Endothelial cell of hepatic sinusoid (primary cell): ENCODE measurements at regions not wholly inside any gene's neighbourhood (a gene's known extent, or its start where the extent isn't known, plus 50 kb on each side); places are given as distances from the start of the nearest gene placed in this dataset.
"Not testable (repeated sequence)": the region's sequence is repeated elsewhere in the genome, so short reads cannot be mapped to it uniquely, and the experiment has no call there.

Experiments
- in situ Hi-C: cut with HindIII; loops from 2 replicates; pipeline ENCODE4 v1.10.0; 2017; ENCODE audit warnings: low sequenced_read_pairs

DNA sequence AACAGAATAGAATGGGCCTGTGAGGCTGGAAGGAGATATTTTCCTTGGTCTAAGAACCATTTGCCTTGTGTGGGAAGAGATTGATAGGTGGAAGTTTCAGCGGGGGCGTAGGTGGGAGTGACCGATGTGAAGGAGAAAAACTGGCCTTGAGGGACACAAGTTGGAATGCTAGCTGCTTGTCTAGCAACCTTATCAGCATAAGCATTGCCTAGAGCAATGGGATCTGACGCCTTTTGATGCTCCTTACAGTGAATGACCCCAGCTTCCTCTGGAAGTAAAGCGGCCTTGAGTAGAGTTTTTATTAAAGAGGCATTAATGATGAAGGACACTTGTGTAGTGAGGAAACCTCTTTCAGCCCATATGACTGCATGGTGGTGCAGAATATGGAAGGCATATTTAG is 843.8 kb upstream of the ANO3 start:
- in situ Hi-C loops: not testable (repeated sequence)

GRCh38 chr11:25501426-25501825 is 830.5 kb upstream of the ANO3 start:
- in situ Hi-C loops: not testable (repeated sequence)

GRCh38 chr11:25515576-25515975 is 816.4 kb upstream of the ANO3 start:
- in situ Hi-C loops: no loop called here

DNA sequence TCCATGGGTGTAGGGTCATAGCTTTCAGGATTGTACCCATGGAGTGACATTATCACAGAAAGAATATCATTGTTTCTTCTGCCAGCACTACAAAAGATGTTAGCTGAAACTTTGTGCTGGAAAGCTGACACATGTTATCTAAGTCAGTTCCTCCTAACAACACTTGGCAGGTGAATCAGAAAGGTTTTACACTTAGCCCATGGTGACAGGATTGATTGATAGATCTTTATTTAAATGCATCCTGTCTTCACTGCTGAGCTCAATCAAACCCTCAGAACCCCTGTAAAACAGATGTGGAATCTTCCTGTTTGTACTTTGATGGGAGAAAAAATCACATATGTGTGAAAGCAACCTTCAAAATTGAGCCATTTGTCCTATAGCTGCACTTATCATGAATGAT is 811.5 kb upstream of the ANO3 start:
- in situ Hi-C loops: no loop called here

DNA sequence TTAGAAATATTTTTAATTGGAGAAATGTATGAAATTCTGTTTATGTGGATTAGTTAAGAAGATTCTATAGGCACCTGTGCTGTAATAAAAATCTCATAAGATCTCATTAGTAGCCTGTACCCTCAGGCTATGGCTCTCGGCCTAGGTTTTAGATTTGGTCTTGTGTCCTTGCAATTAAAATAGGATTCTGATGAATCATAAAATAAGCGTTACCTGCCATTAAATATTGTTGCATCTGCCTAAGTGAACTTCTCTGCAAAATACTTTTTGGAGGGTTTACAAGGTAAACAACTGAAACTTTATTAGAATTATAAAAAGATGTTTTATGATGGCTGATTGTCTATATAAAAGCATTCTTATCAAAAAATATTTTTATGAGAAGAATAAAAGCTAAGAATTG is 804.1 kb upstream of the ANO3 start:
- in situ Hi-C loops: no loop called here

GRCh38 chr11:25529572-25529971 is 802.4 kb upstream of the ANO3 start:
- in situ Hi-C loops: no loop called here

DNA sequence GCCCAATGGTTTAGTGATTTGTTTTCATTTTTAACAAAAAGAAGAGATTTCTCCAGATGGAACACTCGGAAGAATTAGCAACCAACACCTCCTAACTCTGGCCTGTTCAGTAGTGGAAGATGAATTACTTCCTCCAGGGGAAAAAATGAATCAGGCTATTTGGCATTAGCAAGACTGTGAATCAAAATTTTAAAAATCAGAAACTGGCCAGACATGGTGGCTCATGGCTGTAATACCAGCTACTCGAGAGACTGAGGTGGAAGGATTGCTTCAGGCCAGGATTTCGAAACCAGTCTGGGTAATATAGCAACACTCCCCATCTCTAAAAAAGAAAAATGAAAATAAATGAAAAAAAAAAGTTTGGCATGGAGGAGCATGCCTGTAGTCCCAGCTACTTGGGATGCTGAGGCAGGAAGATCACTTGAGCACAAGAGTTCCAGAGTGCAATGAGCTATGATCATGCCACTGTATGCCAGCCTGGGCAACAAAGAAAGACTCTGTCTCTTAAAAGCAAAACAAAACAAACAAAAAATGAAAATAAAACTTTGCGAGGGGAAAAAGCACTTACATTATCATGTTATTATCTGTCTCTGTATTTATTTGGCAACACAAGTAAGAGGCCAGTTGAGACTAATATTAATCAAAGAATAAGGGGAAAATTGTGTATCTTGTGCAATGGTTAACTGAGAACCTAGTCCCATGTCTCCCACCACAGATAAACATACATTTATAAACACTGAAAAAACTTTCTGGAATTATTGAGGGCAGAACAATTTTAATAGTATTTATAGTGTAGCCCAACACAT is 796.3 kb upstream of the ANO3 start:
- in situ Hi-C loops: no loop called here

GRCh38 chr11:25536289-25536688 is 795.6 kb upstream of the ANO3 start:
- in situ Hi-C loops: no loop called here

- in situ Hi-C loops: no loop called here
These were observed 794.5 kb upstream of the ANO3 start for GRCh38 chr11:25537393-25537792.

DNA sequence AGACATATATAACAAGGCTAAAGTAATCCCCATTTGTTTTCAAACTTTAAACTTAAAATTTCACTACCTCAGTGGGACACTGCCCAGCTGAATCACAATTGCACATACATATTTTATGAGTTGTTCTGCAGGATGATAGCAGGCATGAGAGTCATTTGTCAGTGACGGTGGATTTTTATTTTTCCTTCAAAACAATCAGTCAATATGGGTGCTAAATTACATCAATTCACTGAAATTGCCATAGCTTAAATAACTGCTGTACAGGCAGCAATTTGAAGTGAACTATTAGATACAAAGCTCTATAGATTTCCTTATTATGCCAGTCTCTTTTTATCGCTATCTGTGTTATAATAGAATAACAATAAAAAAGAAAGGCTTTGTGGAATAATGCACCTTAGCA is 784.6 kb upstream of the ANO3 start:
- in situ Hi-C loops: no loop called here

DNA sequence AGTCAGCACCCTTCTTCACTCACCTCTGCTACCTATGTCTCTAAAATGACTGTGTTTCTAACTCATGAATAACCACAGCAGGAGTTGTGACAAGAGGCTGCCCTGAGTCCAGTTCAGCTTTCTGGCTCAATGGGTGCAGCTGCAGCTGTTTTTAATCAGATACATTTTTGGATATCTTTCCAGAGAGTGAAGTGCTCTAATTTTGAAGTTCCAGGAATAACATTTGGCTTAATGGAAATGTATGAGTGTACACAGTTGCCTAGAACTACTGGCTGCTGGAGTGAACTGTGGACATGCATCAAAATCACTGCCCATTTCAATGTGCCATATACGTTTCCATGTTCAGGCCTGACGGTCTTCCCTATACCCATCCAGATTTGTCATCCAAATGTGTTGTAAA is 769.5 kb upstream of the ANO3 start:
- in situ Hi-C loops: no loop called here

GRCh38 chr11:25565846-25566245 is 766.1 kb upstream of the ANO3 start:
- in situ Hi-C loops: no loop called here

DNA sequence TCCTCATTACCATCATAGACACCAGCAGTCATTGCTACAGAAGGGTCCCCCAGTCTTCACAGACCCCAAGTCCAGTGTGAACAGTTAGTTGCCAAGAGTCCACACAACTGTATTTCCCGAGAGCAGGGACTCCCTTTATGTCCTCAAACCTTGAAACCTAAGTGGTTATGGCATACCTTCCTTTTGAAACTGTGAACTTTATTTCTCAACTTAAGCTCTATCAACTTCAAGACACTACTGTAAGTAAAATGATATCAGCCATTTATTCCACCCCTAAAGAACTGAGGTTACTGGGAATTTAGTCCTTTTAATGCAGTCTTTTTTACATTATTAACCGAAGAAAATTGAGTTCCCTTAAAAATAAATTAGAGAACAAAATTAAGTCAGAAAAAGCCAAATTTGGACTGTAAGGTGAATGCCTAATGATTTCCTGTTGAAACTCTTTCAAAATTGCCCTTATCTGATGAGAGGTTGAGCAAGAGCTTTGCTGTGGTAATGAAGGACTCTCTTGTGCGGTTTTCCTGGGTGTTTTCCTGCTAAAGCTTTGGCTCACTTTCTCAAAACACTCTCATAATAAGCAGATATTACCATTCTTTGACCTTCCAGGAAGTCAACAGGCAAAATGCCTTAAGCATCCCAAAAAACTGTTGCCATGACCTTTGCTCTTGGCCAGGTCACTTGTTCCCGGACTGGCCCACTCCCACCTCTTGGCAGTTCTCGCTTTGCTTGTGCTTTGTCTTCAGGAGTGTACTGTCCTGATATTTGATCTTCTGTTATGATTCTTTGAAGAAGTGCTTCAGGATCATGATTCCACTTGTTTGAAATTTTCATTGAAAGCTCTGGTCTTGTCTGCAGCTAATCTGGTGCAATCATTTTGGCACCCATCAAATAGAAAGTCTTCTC is 765.4 kb upstream of the ANO3 start:
- in situ Hi-C loops: no loop called here

DNA sequence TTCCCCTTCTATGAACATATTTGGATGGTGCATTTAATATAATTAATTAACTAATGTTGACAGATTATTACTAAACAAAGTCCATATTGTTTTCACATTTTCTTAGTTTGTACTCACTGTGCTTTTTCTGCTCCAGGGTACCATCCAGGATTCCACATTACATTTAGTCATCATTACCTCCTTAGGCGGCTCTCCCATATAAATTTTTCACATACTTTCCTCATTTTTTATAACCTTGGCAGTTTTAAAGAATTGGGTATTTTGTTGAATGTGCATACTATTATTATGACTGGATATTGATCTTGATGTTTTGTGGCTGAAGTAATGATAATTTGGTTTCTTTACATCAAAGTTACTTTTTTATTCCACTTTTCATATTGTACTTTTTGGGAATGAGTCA is 755.6 kb upstream of the ANO3 start:
- in situ Hi-C loops: no loop called here

DNA sequence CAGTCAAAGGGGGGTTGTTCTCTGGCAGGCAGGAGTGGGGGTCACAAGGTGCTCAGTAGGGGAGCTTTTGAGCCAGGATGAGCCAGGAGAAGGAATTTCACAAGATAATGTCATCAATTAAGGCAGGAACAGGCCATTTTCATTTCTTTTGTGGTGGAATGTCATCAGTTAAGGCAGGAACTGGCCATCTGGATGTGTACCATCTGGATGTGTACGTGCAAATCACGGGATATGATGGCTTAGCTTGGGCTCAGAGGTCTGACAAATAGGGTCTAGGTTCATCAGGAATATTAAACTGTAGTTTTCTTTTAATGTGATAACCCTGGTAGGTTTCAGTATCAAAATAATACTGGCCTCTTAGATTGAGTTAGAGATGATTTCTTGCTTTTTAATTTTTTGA is 752.4 kb upstream of the ANO3 start:
- in situ Hi-C loops: not testable (repeated sequence)

DNA sequence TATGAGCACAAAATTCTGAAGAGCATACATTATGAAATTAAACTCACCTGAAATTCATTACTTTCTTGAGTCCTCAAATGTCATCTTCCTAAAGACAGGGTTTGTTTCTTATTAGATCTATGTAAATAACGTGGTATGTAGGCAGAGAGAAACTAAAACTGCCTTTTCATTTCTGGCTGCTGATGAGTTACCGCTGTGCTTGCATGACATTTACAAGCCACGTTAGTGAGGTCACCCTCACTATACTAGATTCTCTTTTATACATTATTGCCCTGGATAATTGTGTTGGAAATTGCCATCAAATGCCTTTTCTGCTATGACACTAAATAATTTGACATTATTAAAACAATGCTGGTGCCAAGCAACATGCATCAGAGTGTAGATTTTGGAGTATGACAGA is 748.3 kb upstream of the ANO3 start:
- in situ Hi-C loops: no loop called here

- in situ Hi-C loops: no loop called here
These were observed 744.4 kb upstream of the ANO3 start for GRCh38 chr11:25587496-25587895.

DNA sequence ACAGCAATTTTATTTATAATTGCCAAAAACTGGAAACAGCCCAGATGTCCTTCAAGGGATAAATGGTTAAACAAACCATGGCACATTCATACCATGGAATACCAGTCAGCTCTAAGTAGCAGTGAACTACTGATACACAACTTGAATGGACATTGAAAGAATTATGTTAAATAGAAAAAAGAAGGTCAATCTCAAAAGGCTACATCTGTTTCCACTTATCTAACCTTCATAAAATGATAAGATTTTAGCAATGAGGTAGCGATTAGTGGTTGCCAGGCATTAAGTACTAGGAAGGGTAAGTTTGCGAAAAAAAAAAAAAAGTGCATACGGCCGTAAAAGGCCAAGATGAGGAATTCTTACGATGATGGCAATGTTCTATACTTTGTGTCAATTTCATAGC is 738.7 kb upstream of the ANO3 start:
- in situ Hi-C loops: no loop called here

DNA sequence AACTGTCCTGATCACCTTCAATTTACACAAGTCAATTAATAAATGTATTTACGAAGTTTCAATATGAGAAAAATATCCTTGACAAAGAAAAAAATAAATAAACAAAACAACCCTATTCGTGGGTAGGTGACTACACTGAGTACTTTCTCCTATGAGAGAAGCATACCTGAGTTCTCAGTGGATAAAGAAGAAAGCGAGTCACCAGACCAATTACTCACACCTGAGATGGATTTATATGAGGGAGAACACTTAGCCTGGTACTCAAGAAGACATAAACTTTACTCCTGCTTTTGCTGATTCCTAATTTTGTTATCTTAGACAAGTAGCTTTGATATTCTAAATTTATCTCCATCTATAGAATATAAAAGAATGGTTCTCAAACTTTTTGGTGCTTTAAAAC is 735.2 kb upstream of the ANO3 start:
- in situ Hi-C loops: no loop called here

GRCh38 chr11:25597696-25598095 is 734.2 kb upstream of the ANO3 start:
- in situ Hi-C loops: no loop called here

- in situ Hi-C loops: no loop called here
These were observed 729.8 kb upstream of the ANO3 start for GRCh38 chr11:25602149-25602548.

DNA sequence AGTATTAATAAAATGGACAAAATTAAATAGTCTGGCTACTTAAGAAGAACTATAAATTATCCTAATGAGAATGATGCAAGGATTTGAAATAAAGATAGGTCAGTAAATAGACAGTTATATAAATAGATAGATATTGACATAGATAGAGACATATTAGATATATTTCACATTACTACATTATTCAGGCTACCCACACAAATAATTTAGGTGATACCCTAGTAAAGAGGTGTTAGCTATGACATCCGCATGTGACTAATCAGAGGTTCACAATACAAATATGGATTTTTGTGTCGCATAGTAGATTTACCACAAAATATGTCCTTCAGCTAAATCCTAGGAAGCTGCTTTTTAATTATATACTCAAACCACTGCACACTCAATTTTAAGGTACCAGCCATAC is 729.0 kb upstream of the ANO3 start:
- in situ Hi-C loops: no loop called here
